ENCODE measurements at regions not wholly inside any gene's neighbourhood (a gene's known extent, or its start where the extent isn't known, plus 50 kb on each side); places are given as distances from the start of the nearest gene placed in this dataset.

GRCh38 chr6:85112540-85112939 is 337.3 kb upstream of the NT5E start:
- TF ChIP-seq CTCF (IDR thresholded peaks at IDR 0.05) = no peak
- ATAC-seq (ENCODE audit: low FRiP score) (no peak), DNase-seq (ENCODE audit: low spot score) (no peak)

GRCh38 chr6:85111481-85112011 is 338.3 kb upstream of the NT5E start:
- no peak for DNase-seq (ENCODE audit: low spot score)
- ATAC-seq (ENCODE audit: low FRiP score) = no peak

DNA sequence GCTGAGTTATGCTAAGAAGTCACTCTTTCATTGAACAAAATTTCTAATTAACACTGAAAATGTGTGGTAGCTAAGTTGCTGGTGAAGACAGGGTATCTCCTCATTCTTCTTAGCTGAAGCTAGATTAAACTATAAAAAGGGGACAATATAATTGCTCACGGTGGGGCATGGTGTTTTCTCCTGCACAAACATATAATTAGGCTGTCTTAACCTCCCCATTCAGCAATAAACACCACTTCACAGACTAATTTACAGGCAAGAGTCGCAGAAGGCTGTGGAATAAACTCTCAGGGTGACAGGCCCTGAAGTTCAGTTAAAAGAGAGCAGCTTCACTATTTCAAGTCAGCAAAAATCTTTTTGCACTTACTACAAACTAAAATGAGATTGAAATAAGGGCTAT is 338.9 kb upstream of the NT5E start:
- ATAC-seq (ENCODE audit: low FRiP score) = no peak
- no peak for DNase-seq (ENCODE audit: low spot score)
- no peak for TF ChIP-seq CTCF (IDR thresholded peaks at IDR 0.05)

More at GRCh38 chr6:85111481-85112011, 338.3 kb upstream of the NT5E start:
- TF ChIP-seq CTCF (IDR thresholded peaks at IDR 0.05) = no peak

DNA sequence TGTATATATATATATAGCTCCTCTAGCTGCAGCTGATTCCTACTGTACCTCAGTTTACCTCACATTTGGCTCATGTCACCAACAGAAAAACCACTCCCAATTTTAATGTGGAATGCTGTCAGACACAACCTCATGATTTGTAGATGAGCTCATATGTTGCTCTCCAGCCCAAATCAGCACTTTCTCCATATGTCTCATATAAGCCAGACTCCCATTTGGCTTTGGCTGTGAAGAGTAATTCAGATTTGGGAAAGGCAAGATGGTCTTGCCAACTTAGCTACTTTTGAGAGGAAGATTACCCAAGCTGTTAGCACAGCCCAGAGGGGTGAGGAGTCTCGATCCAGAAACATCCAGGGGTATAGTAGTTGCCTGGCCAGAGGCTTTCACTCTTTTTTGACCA is 342.2 kb upstream of the NT5E start:
- no peak for DNase-seq (ENCODE audit: low spot score)
- no peak for ATAC-seq (ENCODE audit: low FRiP score)
- TF ChIP-seq CTCF (IDR thresholded peaks at IDR 0.05) = no peak

- no peak for ATAC-seq (ENCODE audit: low FRiP score)
- no peak for TF ChIP-seq CTCF (IDR thresholded peaks at IDR 0.05)
- DNase-seq (ENCODE audit: low spot score) = no peak
Observed at GRCh38 chr6:85096976-85097375, 332.6 kb upstream of the TBX18 start.

DNA sequence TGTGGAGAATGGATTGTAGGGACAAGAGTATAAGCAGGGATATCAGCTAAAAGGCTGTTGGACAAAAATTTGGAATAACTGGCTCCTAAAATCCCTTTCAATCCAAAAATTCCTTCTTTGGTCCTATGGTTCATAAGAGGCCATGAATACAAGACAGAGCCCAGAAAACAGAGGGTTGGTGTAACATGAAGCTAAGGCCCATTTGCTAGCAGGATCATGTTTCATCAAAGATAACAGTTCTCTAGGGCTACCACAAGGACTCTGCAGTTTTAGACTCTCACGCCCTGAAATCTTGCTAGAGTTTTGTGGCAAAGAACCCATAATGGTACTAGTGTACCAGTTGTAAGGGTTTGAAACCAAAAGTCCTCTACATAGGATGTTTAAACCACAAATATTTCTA is 327.8 kb upstream of the TBX18 start:
- ATAC-seq (ENCODE audit: low FRiP score) = no peak
- no peak for TF ChIP-seq CTCF (IDR thresholded peaks at IDR 0.05)
- no peak for DNase-seq (ENCODE audit: low spot score)

GRCh38 chr6:85089255-85089654 is 324.9 kb upstream of the TBX18 start:
- ATAC-seq (ENCODE audit: low FRiP score) = no peak
- no peak for TF ChIP-seq CTCF (IDR thresholded peaks at IDR 0.05)
- no peak for DNase-seq (ENCODE audit: low spot score)
